ENCODE measurements at regions not wholly inside any gene's neighbourhood (a gene's known extent, or its start where the extent isn't known, plus 50 kb on each side); places are given as distances from the start of the nearest gene placed in this dataset.

- peak; percentile 49 for DNase-seq (ENCODE audit: extremely low read depth, low read depth)
Observed at GRCh38 chr11:129324533-129325175, 51.0 kb upstream of the BARX2 start.

DNA sequence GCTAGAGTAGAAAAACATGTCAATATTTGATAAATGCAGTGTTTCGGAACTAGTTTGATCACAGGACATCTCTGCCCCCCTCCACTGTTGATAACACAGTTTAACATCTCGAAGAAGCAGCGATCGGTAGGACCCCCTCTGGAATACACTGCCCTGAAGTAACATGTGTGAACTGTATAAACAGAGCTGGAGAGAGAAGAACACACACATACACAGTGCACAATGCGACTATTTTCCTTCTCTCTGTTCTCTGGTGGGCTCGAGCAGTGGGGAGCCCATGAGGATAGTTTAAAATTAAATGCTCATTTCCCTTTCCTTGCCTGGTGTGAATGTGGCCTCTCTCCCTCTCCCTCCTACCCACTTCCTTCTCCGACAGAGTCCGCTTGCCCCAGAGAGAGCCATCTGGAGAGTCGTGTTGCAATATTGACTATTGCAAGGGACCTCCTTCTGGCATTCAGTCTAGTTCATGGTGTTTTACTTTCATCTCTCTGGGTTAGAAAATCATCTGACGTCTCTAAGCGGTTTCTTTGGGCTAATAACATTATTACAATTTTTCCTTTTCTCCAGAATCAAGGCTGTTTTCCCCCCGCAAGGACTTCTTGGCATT, 51.6 kb upstream of the BARX2 start:
- DNase-seq (ENCODE audit: extremely low read depth, low read depth): peak; percentile 19

GRCh38 chr11:129322941-129323340, 52.7 kb upstream of the BARX2 start:
- DNase-seq (ENCODE audit: extremely low read depth, low read depth): no peak

DNA sequence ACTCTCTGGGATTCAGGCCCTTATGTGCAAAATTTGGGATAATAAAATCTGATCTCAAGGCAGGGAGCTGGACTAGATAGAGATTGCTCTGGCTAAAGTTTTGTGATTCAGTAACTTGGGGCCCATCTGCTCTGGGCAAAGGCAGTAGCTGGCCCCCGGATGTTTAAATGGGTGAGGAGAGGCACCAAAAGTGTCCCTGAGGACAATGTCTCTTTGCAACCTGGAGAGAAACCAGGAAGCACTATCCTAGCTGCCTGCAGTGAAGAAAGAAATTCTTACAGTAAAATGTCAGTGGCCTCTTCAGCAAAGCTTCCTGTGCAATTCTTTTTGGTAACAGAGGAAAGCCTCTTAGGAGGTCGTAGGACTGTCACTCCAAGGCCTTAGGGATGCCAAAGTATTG, 54.6 kb upstream of the BARX2 start:
- DNase-seq (ENCODE audit: extremely low read depth, low read depth): no peak

GRCh38 chr11:129320494-129320893, 55.2 kb upstream of the BARX2 start:
- no peak for DNase-seq (ENCODE audit: extremely low read depth, low read depth)

DNA sequence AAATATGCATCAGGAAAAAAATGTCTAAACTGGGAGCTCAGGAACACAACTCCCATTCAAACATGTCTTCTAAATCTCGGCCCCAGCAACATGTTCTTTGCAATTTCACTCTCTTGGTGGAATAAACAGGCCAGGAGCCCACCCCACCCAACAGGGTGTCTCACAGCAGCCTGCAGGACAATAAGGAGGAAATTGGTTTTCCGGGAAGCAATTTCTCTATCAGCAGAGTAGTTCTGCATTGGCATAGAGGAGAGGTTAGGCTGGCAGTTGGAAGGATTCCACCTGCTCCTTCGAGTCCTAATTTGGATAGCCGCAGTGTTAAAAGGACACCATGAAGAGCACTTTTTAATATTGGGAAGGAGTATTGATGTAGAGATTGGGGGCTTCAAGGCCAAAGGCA, 55.9 kb upstream of the BARX2 start:
- DNase-seq (ENCODE audit: extremely low read depth, low read depth): no peak

DNA sequence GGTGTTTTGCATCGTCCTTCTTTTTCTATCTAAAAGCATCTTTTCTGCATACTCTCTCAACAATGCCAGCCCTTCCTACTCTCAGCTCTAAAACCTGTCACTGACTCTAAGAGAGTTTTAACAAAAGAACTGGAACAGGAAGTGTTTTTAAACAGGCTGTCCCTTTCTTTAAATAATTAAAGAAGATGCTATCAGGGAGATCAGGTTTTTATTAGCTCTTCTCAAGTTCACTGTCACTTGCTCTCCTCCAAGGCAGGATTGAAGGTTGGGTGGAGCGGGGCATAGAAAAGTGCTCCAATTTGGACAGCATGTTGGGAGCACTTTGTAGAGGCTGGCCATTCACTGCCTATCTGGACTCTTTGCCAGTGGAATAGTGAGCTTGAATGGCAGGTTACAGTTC, 56.4 kb upstream of the BARX2 start:
- DNase-seq (ENCODE audit: extremely low read depth, low read depth): no peak

- no peak for DNase-seq (ENCODE audit: extremely low read depth, low read depth)
Observed at GRCh38 chr11:129317571-129317970, 58.1 kb upstream of the BARX2 start.

GRCh38 chr11:129316781-129317180, 58.9 kb upstream of the BARX2 start:
- DNase-seq (ENCODE audit: extremely low read depth, low read depth): no peak

DNA sequence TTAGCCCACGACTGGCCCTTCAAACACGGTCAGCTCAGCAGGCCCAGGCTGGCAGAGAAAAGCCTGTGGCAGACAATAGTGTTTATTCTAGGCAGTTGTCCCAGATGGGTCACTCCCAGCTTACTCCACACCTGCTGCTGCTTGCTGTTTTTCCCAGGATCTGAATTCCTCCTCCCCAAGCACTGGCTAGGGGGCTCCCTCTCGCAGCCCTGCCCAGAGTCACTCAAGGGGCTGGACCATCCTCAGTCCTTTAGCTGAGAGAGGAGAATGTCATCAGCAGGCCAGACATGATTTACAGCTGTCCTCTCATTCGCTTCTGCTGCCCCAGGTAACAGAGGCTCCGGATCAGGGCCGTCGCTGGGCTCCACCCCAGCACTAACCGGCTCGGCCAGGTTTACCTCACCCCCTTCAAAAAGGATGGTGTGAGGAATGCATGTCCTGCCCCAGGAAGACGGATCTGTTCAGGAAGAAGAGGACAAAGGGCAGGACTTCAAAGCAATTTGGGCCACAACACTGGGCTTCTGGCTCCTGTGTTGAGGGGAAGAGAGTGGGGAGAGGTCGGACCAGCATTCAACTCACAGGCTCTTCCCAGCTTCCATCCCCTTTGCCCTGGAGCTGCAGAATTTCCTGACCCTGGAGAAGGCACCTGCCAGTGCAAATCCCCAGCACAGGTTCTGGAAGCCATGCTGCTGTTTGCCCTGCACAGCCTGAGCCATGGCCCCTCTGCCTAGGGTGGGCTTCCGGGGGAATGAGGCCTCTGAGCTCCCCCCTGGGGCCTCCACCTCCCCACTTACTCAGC, 59.7 kb upstream of the BARX2 start:
- no peak for DNase-seq (ENCODE audit: extremely low read depth, low read depth)

DNA sequence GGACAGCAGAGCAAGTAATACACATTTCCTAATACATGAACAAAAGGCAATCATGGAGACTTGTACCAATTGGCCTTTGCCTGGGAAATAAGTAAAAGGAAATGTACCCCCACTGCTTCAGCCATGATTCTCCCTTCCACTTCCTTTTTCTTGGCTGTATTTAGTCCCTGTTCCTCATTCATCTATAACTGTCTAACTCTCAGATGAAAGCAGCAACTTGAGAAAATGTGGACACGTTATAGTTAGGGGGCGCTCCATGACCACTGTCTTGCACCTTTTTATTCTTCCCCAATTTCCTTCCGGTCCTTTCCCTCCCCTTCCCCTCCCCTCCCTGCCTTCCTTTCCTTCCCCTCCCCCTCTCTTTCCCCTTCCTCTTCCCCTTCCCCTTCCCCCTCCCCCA, 61.3 kb upstream of the BARX2 start:
- no peak for DNase-seq (ENCODE audit: extremely low read depth, low read depth)

- DNase-seq (ENCODE audit: extremely low read depth, low read depth): no peak
Observed at GRCh38 chr11:129313541-129314297, 61.9 kb upstream of the BARX2 start.

DNA sequence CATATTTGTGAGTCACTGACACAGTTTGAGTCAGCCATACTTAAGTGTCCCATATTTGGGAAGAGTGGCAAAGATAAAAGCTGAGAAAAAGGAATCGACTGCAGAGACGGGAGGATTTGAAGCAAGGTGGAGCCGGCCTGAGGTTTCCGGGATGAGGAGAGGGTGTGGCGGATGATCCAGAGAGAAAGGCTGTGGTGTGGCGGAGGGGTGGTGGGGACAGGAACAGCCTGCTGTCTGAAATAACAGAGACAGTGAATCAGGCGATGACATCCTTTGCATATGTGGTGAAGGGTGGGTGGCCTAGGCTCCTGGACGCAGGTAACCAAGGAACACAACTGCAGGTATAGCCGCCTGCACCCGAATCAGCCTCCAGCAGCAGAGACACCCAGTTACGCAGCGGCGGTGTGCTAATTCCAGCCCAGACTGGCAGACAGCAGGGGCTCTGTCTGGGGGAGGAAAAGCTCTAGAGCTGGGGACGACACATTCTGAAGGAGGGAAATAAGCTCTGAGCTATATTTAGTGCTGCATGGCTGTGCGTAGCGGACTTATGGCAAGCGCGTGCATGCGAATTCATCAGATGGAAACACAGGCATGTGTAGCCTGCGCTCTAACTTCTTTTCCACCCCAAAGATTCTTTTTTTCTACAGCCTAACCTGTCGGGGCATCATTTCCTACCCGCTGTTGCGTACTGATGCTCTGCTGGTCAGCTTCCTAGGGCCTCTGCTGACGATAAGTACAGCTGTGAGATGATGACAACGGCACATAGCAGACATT, 62.7 kb upstream of the BARX2 start:
- no peak for DNase-seq (ENCODE audit: extremely low read depth, low read depth)

DNA sequence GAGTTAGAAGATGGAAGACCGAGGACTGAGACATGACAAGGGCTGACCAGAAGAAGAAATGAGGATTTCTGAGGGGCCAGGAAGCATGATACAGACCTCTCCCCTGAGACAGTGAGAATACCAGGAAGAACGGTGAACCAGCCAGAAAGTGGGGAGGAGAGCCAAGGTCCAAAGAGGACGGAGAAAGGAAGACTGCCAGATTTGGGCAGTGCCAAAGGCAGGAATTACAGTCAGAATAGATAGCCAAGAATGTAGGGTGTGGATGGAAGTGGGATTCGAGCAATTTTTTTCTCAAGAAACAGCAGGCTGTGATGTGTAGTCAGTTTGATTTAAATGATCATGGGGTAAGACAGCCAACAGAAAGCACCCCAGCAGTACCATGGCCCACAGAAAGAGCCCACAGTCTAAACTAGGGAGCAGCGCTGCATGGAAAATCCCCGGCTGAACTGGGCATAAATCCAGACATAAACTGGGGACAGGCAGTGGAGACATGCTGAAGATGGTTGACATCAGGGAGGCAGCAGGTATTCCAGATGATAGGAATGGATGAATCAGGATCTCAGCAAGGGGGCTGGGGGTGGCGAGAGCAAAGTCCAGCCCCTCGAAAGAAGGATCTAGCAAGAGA, 67.3 kb upstream of the BARX2 start:
- DNase-seq (ENCODE audit: extremely low read depth, low read depth): no peak

DNA sequence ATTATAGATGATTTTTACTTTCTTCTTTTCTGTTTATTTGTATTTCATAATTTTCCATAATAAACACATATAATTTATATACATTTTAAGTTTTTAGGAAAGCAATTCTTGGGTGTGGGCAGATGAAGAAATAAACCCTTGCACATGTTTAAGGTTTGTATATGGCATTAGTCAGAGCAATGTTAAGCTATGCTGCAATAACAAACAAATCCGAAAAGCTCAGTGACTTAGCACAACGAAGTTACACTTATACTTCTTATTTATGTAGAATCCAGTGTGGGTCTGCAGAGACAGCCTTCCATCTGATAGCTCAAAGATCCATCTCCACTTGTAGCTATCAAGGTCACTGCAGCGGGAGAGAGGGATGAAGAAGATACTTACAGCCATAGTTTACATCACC, 68.5 kb upstream of the BARX2 start:
- DNase-seq (ENCODE audit: extremely low read depth, low read depth): no peak

DNA sequence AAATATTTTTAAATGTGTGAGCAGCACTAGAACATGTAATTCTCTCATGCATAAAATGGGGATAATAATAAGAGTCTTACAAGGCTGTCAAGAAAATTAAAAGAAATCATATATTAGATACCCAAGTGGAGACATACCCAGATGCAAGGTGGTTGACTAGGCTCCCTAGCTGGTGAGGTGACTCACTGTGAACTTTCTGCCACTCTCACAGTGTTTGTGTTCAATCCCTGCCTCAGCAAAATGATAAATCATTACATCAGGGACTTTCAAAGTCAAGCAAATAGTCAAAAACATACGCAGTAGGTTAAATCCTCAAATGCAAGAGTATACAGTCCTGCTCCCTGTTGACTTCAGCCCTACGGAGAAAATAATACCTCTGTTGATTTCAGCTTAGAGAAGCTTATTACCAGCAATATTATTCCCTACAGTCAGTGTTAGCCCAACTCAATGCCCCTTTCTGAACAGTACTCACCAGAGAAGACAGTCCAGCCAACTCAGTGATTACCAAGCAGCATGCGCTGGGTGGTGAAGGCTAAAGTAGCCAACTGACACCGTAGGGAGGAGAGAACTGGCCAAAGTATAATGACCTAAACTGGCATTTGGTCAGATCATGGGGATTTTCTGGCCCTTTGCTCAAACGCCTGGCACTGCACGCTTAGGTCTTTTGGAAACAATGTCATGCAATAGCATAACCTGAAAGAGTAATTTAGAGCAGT, 73.1 kb upstream of the BARX2 start:
- no peak for DNase-seq (ENCODE audit: extremely low read depth, low read depth)

- DNase-seq (ENCODE audit: extremely low read depth, low read depth): no peak
Observed at GRCh38 chr11:129300099-129300498, 75.5 kb upstream of the BARX2 start.

GRCh38 chr11:129298988-129299387, 76.7 kb upstream of the BARX2 start:
- DNase-seq (ENCODE audit: extremely low read depth, low read depth): no peak

- no peak for DNase-seq (ENCODE audit: extremely low read depth, low read depth)
Observed at GRCh38 chr11:129295746-129296145, 79.9 kb upstream of the BARX2 start.

All from NCI-H460 (cell line).